Peyer's patch (tissue), 4 donors: ENCODE measurements at regions not wholly inside any gene's neighbourhood (a gene's known extent, or its start where the extent isn't known, plus 50 kb on each side); places are given as distances from the start of the nearest gene placed in this dataset.

Experiments used
- POLR2A ChIP-seq, 2 donors: fragments of 450-650 bp; IDR thresholded peaks; one replicate each; pipeline ENCODE4 v1.5.1; 2017; ENCODE audit warnings: antibody characterized with exemption in 2 of 2, mild to moderate bottlenecking in 2 of 2, moderate library complexity in 2 of 2
- TF ChIP-seq, protein P1 (sequence below), 6 experiments: fragments of 450-650 bp in 4 of 6; fragments of 200-600 bp in 2 of 6; sonication (generic) in 1 of 6; IDR thresholded peaks; one replicate each; pipeline ENCODE4 v1.5.1; 2017 to 2019; ENCODE audit warnings: antibody characterized with exemption in 6 of 6, mild to moderate bottlenecking in 3 of 6, moderate library complexity in 1 of 6

DNA sequence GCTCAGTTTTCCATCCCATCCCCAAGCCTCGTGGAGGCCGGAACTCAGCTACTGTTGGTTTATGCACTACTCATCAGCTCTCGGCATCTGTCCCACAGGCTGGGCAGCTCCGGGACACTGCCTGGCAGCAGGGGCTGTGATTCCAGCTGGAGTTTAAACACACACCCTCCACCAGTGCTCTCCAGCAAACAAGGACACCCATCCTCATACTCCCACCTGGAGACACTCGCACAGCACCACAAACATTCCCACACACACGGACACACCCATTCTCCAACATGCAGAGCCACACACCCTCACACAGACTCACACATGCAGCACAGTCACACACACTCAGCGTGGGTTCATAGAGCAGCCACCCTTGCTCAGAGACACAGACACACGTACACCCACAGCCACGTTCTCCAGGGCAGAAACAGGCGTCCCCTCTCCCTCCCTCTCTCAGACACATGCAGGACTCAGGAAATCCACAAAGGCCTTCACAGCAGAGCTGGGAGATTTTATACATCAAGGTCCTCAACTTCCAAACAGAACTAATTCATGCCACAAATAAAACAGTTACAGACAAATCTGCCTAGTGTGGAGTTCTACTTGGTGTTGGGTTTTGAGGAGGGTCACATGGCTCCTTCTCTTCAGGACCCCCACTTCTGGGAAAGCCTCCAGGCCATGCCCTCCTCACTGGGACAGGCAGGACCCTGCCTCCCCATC, 785.4 kb downstream of the UQCRFS1 start:
- TF ChIP-seq, protein P1, sequence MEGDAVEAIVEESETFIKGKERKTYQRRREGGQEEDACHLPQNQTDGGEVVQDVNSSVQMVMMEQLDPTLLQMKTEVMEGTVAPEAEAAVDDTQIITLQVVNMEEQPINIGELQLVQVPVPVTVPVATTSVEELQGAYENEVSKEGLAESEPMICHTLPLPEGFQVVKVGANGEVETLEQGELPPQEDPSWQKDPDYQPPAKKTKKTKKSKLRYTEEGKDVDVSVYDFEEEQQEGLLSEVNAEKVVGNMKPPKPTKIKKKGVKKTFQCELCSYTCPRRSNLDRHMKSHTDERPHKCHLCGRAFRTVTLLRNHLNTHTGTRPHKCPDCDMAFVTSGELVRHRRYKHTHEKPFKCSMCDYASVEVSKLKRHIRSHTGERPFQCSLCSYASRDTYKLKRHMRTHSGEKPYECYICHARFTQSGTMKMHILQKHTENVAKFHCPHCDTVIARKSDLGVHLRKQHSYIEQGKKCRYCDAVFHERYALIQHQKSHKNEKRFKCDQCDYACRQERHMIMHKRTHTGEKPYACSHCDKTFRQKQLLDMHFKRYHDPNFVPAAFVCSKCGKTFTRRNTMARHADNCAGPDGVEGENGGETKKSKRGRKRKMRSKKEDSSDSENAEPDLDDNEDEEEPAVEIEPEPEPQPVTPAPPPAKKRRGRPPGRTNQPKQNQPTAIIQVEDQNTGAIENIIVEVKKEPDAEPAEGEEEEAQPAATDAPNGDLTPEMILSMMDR (IDR thresholded peaks at IDR 0.05) = no peak
- TF ChIP-seq POLR2A (IDR thresholded peaks at IDR 0.05) = no peak
